Ectodermal cell (in vitro differentiated cells): ENCODE measurements at regions not wholly inside any gene's neighbourhood (a gene's known extent, or its start where the extent isn't known, plus 50 kb on each side); places are given as distances from the start of the nearest gene placed in this dataset.

Experiments
- H3K27ac ChIP-seq: 2 replicates; pipeline ENCODE4 v1.7.0; 2013; ENCODE audit warnings: mild to moderate bottlenecking, low read depth, low read length; ENCODE audit not compliant: insufficient read depth, poor library complexity, severe bottlenecking
- H3K27me3 ChIP-seq: 2 replicates; pipeline ENCODE4 v1.7.0; 2013; ENCODE audit warnings: mild to moderate bottlenecking, low read length; ENCODE audit not compliant: insufficient read depth, control insufficient read depth, poor library complexity, severe bottlenecking
- H3K36me3 ChIP-seq: one replicate; pipeline ENCODE4 v1.7.0; 2013; ENCODE audit warnings: low read length; ENCODE audit not compliant: control insufficient read depth, insufficient read depth
- H3K4me1 ChIP-seq: one replicate; pipeline ENCODE4 v1.7.0; 2013; ENCODE audit warnings: low read length; ENCODE audit not compliant: control insufficient read depth, insufficient read depth
- H3K4me3 ChIP-seq: 2 replicates; pipeline ENCODE4 v1.7.0; 2013; ENCODE audit warnings: low read depth, low read length, control low read depth; ENCODE audit not compliant: insufficient read depth
- H3K9me3 ChIP-seq: 2 replicates; pipeline ENCODE4 v1.7.0; 2013; ENCODE audit warnings: mild to moderate bottlenecking, low read length, moderate library complexity; ENCODE audit not compliant: control insufficient read depth
- WGBS, 2 experiments: methylation state at CpG; one replicate each; pipeline ENCODE4 v1.1.7; 2013; ENCODE audit warnings: missing lambda C conversion rate in 2 of 2; 5-methylcytosine and 5-hydroxymethylcytosine counted together

GRCh38 chr3:110743202-110743601 is 328.4 kb upstream of the NECTIN3 start:
- Histone ChIP-seq H3K36me3 (no peaks in the 10 kb centered on the region), H3K9me3 (no peaks in the 10 kb centered on the region), H3K4me3 (no peak overlapping the region), H3K27ac (no peak overlapping the region), H3K27me3 (no peaks in the 10 kb centered on the region), H3K4me1 (no peaks in the 10 kb centered on the region)
- WGBS, 2 experiments: 47 to 50% methylated on average over 1 of the region's 1 CpG

- Histone ChIP-seq H3K36me3 (no peaks in the 10 kb centered on the region), H3K4me1 (no peaks in the 10 kb centered on the region), H3K27me3 (no peaks in the 10 kb centered on the region), H3K9me3 (no peaks in the 10 kb centered on the region), H3K4me3 (no peak overlapping the region), H3K27ac (no peak overlapping the region)
These were observed 327.6 kb upstream of the NECTIN3 start for GRCh38 chr3:110743984-110744383.

- H3K9me3 ChIP-seq: no peaks in the 10 kb centered on the region
- no peak overlapping the region for H3K27ac ChIP-seq
- no peaks in the 10 kb centered on the region for H3K27me3 ChIP-seq
- no peaks in the 10 kb centered on the region for H3K36me3 ChIP-seq
- no peaks in the 10 kb centered on the region for H3K4me1 ChIP-seq
- 83 to 100% methylated on average over 2 of the region's 2 CpGs for WGBS, 2 experiments
- H3K4me3 ChIP-seq: no peak overlapping the region
These were observed 326.9 kb upstream of the NECTIN3 start for GRCh38 chr3:110744723-110745122.

GRCh38 chr3:110749006-110749405 is 322.6 kb upstream of the NECTIN3 start:
- Histone ChIP-seq H3K4me1 (no peaks in the 10 kb centered on the region), H3K9me3 (no peaks in the 10 kb centered on the region), H3K36me3 (no peaks in the 10 kb centered on the region), H3K4me3 (no peak overlapping the region), H3K27ac (no peak overlapping the region), H3K27me3 (no peaks in the 10 kb centered on the region)
- WGBS, 2 experiments: 93 to 95% methylated on average over 6 of the region's 6 CpGs

- Histone ChIP-seq H3K27ac (no peak overlapping the region), H3K9me3 (no peaks in the 10 kb centered on the region), H3K36me3 (no peaks in the 10 kb centered on the region), H3K4me1 (peaks cover 7% of the 10 kb centered on the region), H3K4me3 (no peak overlapping the region), H3K27me3 (no peaks in the 10 kb centered on the region)
These were observed 321.4 kb upstream of the NECTIN3 start for GRCh38 chr3:110750201-110750600.

- no peaks in the 10 kb centered on the region for H3K9me3 ChIP-seq
- peaks cover 11% of the 10 kb centered on the region for H3K4me1 ChIP-seq
- no peaks in the 10 kb centered on the region for H3K36me3 ChIP-seq
- H3K4me3 ChIP-seq: no peak overlapping the region
- 96 to 98% methylated on average over 3 of the region's 3 CpGs for WGBS, 2 experiments
- H3K27ac ChIP-seq: no peak overlapping the region
- H3K27me3 ChIP-seq: no peaks in the 10 kb centered on the region
These were observed 319.3 kb upstream of the NECTIN3 start for GRCh38 chr3:110752307-110752706.

- Histone ChIP-seq H3K27me3 (no peaks in the 10 kb centered on the region), H3K9me3 (no peaks in the 10 kb centered on the region), H3K27ac (no peak overlapping the region), H3K36me3 (no peaks in the 10 kb centered on the region), H3K4me3 (no peak overlapping the region), H3K4me1 (peaks cover 11% of the 10 kb centered on the region)
- 97 to 98% methylated on average over 1 of the region's 1 CpG for WGBS, 2 experiments
These were observed 318.1 kb upstream of the NECTIN3 start for GRCh38 chr3:110753516-110753915.

GRCh38 chr3:110754212-110754916 is 317.3 kb upstream of the NECTIN3 start:
- H3K4me1 ChIP-seq: peaks cover 11% of the 10 kb centered on the region
- no peak overlapping the region for H3K27ac ChIP-seq
- H3K36me3 ChIP-seq: no peaks in the 10 kb centered on the region
- no peaks in the 10 kb centered on the region for H3K27me3 ChIP-seq
- 63 to 76% methylated on average over 2 of the region's 3 CpGs for WGBS, 2 experiments
- H3K9me3 ChIP-seq: no peaks in the 10 kb centered on the region
- H3K4me3 ChIP-seq: no peak overlapping the region

GRCh38 chr3:110755345-110755744 is 316.3 kb upstream of the NECTIN3 start:
- 60 to 63% methylated on average over 5 to 7 of the region's 7 CpGs for WGBS, 2 experiments
- no peak overlapping the region for H3K4me3 ChIP-seq
- H3K27ac ChIP-seq: no peak overlapping the region

GRCh38 chr3:110756705-110757104 is 314.9 kb upstream of the NECTIN3 start:
- WGBS, 2 experiments: 70 to 75% methylated on average over 6 of the region's 6 CpGs

More at GRCh38 chr3:110755345-110755744, 316.3 kb upstream of the NECTIN3 start:
- no peaks in the 10 kb centered on the region for H3K27me3 ChIP-seq
- H3K9me3 ChIP-seq: no peaks in the 10 kb centered on the region
- H3K36me3 ChIP-seq: no peaks in the 10 kb centered on the region
- H3K4me1 ChIP-seq: peaks cover 11% of the 10 kb centered on the region

GRCh38 chr3:110758208-110758607 is 313.4 kb upstream of the NECTIN3 start:
- no peaks in the 10 kb centered on the region for H3K36me3 ChIP-seq
- H3K27me3 ChIP-seq: no peaks in the 10 kb centered on the region
- H3K4me3 ChIP-seq: no peak overlapping the region
- WGBS, 2 experiments: 90 to 96% methylated on average over 2 of the region's 2 CpGs
- H3K4me1 ChIP-seq: peaks cover 11% of the 10 kb centered on the region
- no peak overlapping the region for H3K27ac ChIP-seq
- no peaks in the 10 kb centered on the region for H3K9me3 ChIP-seq

More at GRCh38 chr3:110756705-110757104, 314.9 kb upstream of the NECTIN3 start:
- peaks cover 11% of the 10 kb centered on the region for H3K4me1 ChIP-seq
- no peak overlapping the region for H3K4me3 ChIP-seq
- no peaks in the 10 kb centered on the region for H3K9me3 ChIP-seq
- no peak overlapping the region for H3K27ac ChIP-seq
- H3K36me3 ChIP-seq: no peaks in the 10 kb centered on the region
- H3K27me3 ChIP-seq: no peaks in the 10 kb centered on the region
